ENCODE measurements at regions not wholly inside any gene's neighbourhood (a gene's known extent, or its start where the extent isn't known, plus 50 kb on each side); places are given as distances from the start of the nearest gene placed in this dataset.

- intact Hi-C loops (cut with DNase I; ENCODE audit: low total_unique reads) = no loop called here
- WGBS, 2 donors = 59 to 60% methylated on average over 9 of the region's 9 CpGs
- no peak for TF ChIP-seq CTCF (IDR thresholded peaks at IDR 0.05)
- TF ChIP-seq POLR2A (IDR thresholded peaks at IDR 0.05) = no peak
- H3K4me3 ChIP-seq (ENCODE audit: low read depth, poor library complexity, severe bottlenecking) = no peak overlapping the region
- DNase-seq (ENCODE audit: low spot score in 2 of 2) = no peak
Measured at GRCh38 chr5:73337586-73338255, 110.9 kb downstream of the FOXD1 start.

GRCh38 chr5:73336366-73336765, 112.2 kb downstream of the FOXD1 start:
- TF ChIP-seq POLR2A (IDR thresholded peaks at IDR 0.05) (no peak), CTCF (IDR thresholded peaks at IDR 0.05) (no peak)
- WGBS, 2 donors = 80 to 89% methylated on average over 2 of the region's 2 CpGs
- intact Hi-C loops (cut with DNase I; ENCODE audit: low total_unique reads) = no loop called here
- no peak for DNase-seq (ENCODE audit: low spot score in 2 of 2)
- no peak overlapping the region for H3K4me3 ChIP-seq (ENCODE audit: low read depth, poor library complexity, severe bottlenecking)

GRCh38 chr5:73333944-73334703, 114.5 kb downstream of the FOXD1 start:
- WGBS, 2 donors = 81% methylated on average over 3 of the region's 3 CpGs
- DNase-seq (ENCODE audit: low spot score in 2 of 2) = no peak
- no peak overlapping the region for H3K4me3 ChIP-seq (ENCODE audit: low read depth, poor library complexity, severe bottlenecking)
- intact Hi-C loops (cut with DNase I; ENCODE audit: low total_unique reads) = no loop called here
- TF ChIP-seq POLR2A (IDR thresholded peaks at IDR 0.05) = no peak
- TF ChIP-seq CTCF (IDR thresholded peaks at IDR 0.05) = no peak

- H3K4me3 ChIP-seq (ENCODE audit: low read depth, poor library complexity, severe bottlenecking) = no peak overlapping the region
- TF ChIP-seq POLR2A (IDR thresholded peaks at IDR 0.05) = no peak
- TF ChIP-seq CTCF (IDR thresholded peaks at IDR 0.05) = no peak
- no peak for DNase-seq (ENCODE audit: low spot score in 2 of 2)
- intact Hi-C loops (cut with DNase I; ENCODE audit: low total_unique reads) = no loop called here
- WGBS, 2 donors = 72 to 73% methylated on average over 1 of the region's 1 CpG
Measured at GRCh38 chr5:73330613-73331012, 118.0 kb downstream of the FOXD1 start.

- no peak for DNase-seq (ENCODE audit: low spot score in 2 of 2)
- no peak for TF ChIP-seq CTCF (IDR thresholded peaks at IDR 0.05)
- TF ChIP-seq POLR2A (IDR thresholded peaks at IDR 0.05) = no peak
- 74 to 94% methylated on average over 1 of the region's 1 CpG for WGBS, 2 donors
- intact Hi-C loops (cut with DNase I; ENCODE audit: low total_unique reads) = no loop called here
- H3K4me3 ChIP-seq (ENCODE audit: low read depth, poor library complexity, severe bottlenecking) = no peak overlapping the region
Measured at GRCh38 chr5:73328640-73329039, 119.9 kb downstream of the FOXD1 start.
